Natural killer cell (primary cell): ENCODE measurements at regions not wholly inside any gene's neighbourhood (a gene's known extent, or its start where the extent isn't known, plus 50 kb on each side); places are given as distances from the start of the nearest gene placed in this dataset.

ENCODE experiments used
- ATAC-seq, 3 donors: fragments of 150-1000 bp in 2 of 3; fragments of 200-7000 bp in 1 of 3; cut with Tn5 transposase; 1 replicate in 1 of 3; 2 replicates in 2 of 3; pipeline ENCODE4 v1.10.0; 2021; ENCODE audit warnings: mild to moderate bottlenecking in 2 of 3, moderate library complexity in 2 of 3
- DNase-seq, 2 donors: peaks; one replicate each; pipeline versions ENCODE4 v3.0.0 to v3.0.0-alpha.2; 2013 to 2021; ENCODE audit warnings: mixed read lengths in 1 of 2
- H3K27ac ChIP-seq: one replicate; pipeline ENCODE4 v1.5.1; 2013; ENCODE audit warnings: mild to moderate bottlenecking, low read length
- H3K27me3 ChIP-seq: one replicate; pipeline ENCODE4 v1.6.1; 2013; ENCODE audit warnings: low read length; ENCODE audit not compliant: control insufficient read depth, insufficient read depth
- H3K36me3 ChIP-seq: one replicate; pipeline ENCODE4 v1.6.1; 2013; ENCODE audit warnings: low read length; ENCODE audit not compliant: control insufficient read depth, insufficient read depth
- H3K4me1 ChIP-seq: one replicate; pipeline ENCODE4 v1.6.1; 2013; ENCODE audit warnings: low read length; ENCODE audit not compliant: control insufficient read depth, insufficient read depth
- H3K4me3 ChIP-seq: one replicate; pipeline ENCODE4 v1.5.1; 2013; ENCODE audit warnings: low read length
- H3K9me3 ChIP-seq: one replicate; pipeline ENCODE4 v1.6.1; 2013; ENCODE audit warnings: low read length; ENCODE audit not compliant: control insufficient read depth, insufficient read depth
- H3K27ac Mint-ChIP-seq, 2 donors: one replicate each; pipeline ENCODE4 v1.8.0; 2022; ENCODE audit warnings: mild to moderate bottlenecking in 2 of 2, mixed read lengths in 2 of 2, moderate library complexity in 1 of 2
- H3K27me3 Mint-ChIP-seq, 2 donors: one replicate each; pipeline ENCODE4 v1.8.0; 2022; ENCODE audit warnings: low read depth in 2 of 2, mixed read lengths in 2 of 2
- H3K36me3 Mint-ChIP-seq: one replicate; pipeline ENCODE4 v1.8.0; 2022; ENCODE audit warnings: mixed read lengths
- H3K4me1 Mint-ChIP-seq, 2 donors: one replicate each; pipeline ENCODE4 v1.8.0; 2022; ENCODE audit warnings: mixed read lengths in 2 of 2
- H3K4me3 Mint-ChIP-seq: one replicate; pipeline ENCODE4 v1.8.0; 2022; ENCODE audit warnings: mild to moderate bottlenecking, moderate library complexity, mixed read lengths
- H3K9me3 Mint-ChIP-seq, 2 donors: one replicate each; pipeline ENCODE4 v1.8.0; 2022; ENCODE audit warnings: mixed read lengths in 2 of 2
- WGBS: methylation state at CpG from one replicate; pipeline ENCODE4 v1.1.7; 2013; ENCODE audit warnings: missing lambda C conversion rate; ENCODE audit not compliant: insufficient coverage; 5-methylcytosine and 5-hydroxymethylcytosine counted together
- intact Hi-C: fragments of 100-400 bp; cut with micrococcal nuclease; formaldehyde crosslinking; loops from one replicate; pipeline ENCODE4 v1.14.2; 2022
- TF ChIP-seq, protein P1 (sequence below): fragments of 200-600 bp; IDR thresholded peaks from one replicate; pipeline ENCODE4 v1.8.0; 2022; ENCODE audit warnings: antibody characterized with exemption

DNA sequence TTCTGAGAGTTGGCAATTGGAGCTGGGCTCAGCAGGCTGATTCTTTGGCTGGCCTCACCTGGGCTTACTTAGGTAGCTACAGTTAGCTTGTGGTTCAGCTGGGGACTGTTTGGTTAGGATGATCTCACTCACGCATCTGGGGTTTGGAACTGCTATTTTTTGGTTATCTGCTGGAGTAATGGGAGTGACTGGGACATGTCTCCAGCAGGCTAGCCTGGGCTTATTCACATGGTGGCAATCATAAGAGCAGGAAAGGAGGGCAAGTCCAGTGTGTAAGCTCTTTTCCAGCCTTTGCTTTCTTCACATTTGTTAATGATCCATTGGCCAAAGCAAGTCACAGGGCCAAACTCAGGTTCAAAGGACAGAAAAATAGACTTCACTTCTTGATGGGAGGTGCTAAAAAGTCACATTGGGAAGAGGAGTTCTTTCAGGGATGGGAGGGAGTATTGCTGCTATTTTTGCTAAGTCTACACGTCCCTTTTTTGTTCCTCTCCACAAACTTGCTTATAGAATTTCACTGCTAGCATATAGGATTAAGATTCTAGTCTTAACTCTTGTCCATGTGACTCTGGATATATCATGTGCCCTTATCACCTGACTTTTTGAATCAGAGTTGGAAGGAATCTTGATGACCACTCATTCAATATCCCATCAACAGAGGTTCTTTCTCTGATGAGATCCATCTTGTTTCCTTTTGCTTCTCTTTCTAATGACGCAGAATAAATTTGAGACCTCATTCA lies 174.0 kb downstream of the ZFP36L2 start:
- ATAC-seq (no peak), DNase-seq (no peak)
- H3K9me3 Mint-ChIP-seq: no peaks in the 10 kb centered on the region
- no peak overlapping the region for H3K27ac Mint-ChIP-seq
- H3K27me3 Mint-ChIP-seq: no peaks in the 10 kb centered on the region
- WGBS: 81% methylated on average over 3 of the region's 3 CpGs
- no peaks in the 10 kb centered on the region for H3K36me3 Mint-ChIP-seq
- Histone ChIP-seq H3K4me1 (peaks cover 21% of the 10 kb centered on the region), H3K27ac (no peak overlapping the region), H3K27me3 (no peaks in the 10 kb centered on the region), H3K4me3 (no peak overlapping the region), H3K9me3 (no peaks in the 10 kb centered on the region), H3K36me3 (no peaks in the 10 kb centered on the region)
- intact Hi-C loops: no loop called here
- H3K4me3 Mint-ChIP-seq: no peak overlapping the region
- TF ChIP-seq, protein P1, sequence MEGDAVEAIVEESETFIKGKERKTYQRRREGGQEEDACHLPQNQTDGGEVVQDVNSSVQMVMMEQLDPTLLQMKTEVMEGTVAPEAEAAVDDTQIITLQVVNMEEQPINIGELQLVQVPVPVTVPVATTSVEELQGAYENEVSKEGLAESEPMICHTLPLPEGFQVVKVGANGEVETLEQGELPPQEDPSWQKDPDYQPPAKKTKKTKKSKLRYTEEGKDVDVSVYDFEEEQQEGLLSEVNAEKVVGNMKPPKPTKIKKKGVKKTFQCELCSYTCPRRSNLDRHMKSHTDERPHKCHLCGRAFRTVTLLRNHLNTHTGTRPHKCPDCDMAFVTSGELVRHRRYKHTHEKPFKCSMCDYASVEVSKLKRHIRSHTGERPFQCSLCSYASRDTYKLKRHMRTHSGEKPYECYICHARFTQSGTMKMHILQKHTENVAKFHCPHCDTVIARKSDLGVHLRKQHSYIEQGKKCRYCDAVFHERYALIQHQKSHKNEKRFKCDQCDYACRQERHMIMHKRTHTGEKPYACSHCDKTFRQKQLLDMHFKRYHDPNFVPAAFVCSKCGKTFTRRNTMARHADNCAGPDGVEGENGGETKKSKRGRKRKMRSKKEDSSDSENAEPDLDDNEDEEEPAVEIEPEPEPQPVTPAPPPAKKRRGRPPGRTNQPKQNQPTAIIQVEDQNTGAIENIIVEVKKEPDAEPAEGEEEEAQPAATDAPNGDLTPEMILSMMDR: no peak
- H3K4me1 Mint-ChIP-seq: peaks cover 10 to 29% of the 10 kb centered on the region in 2 donors

DNA sequence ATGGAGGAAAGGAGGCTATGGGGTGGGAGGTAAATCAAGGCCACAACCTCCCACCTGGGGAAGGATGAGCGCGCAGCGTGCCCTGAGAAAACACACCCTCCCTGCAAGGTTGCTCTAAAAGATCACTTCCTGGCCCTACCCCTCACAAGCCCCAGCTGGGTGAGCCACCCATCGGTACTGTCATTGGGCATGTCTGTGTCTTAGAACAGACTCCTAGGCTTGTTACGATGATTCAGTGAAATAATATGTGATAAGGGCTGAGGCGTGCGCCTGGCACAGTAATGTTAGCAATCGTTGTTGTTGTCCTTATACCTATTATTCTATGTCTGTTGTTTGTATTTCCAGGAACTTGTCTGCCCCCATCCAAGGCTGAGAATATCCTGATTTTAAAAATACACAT lies 175.1 kb downstream of the ZFP36L2 start:
- 71% methylated on average over 6 of the region's 8 CpGs for WGBS
- H3K9me3 Mint-ChIP-seq: no peaks in the 10 kb centered on the region
- ATAC-seq (no peak), DNase-seq (peak in 1 of 2 donors; percentile 50)
- no peaks in the 10 kb centered on the region for H3K36me3 ChIP-seq
- no peak overlapping the region for H3K4me3 ChIP-seq
- no peak overlapping the region for H3K4me3 Mint-ChIP-seq
- H3K27me3 ChIP-seq: no peaks in the 10 kb centered on the region
- H3K9me3 ChIP-seq: no peaks in the 10 kb centered on the region
- H3K27ac Mint-ChIP-seq: peak overlapping the region in 1 of 2 donors; percentile 61
- no peaks in the 10 kb centered on the region for H3K36me3 Mint-ChIP-seq
- intact Hi-C loops: no loop called here
- no peak overlapping the region for H3K27ac ChIP-seq
- TF ChIP-seq, protein P1: no peak
- H3K4me1 ChIP-seq: peaks cover 29% of the 10 kb centered on the region
- H3K27me3 Mint-ChIP-seq: no peaks in the 10 kb centered on the region
- peaks cover 18 to 37% of the 10 kb centered on the region in 2 donors for H3K4me1 Mint-ChIP-seq

DNA sequence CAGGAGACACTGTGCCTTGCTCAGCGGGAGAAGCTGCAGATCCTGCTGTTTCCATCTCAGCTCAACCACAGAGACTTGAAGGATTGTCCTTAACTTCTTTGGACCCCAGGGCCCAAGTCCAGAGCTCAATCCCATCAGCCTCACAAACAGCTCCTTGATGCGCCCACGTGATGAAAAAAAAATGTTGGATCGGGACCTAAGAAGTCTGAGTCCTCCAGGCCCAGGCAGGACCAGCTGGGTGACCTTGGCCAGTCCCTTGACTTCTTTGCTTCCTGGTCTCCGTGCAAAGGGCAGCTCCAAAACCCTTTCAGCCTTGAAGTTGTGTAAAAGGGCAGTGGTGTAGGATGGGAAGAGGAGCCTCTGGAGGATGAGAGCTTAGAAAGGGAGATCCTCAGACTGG lies 175.5 kb downstream of the ZFP36L2 start:
- no peaks in the 10 kb centered on the region for H3K36me3 ChIP-seq
- Mint-ChIP-seq H3K36me3 (no peaks in the 10 kb centered on the region), H3K9me3 (no peaks in the 10 kb centered on the region), H3K4me3 (no peak overlapping the region), H3K27ac (peak overlapping the region in 1 of 2 donors; percentile 61), H3K4me1 (peaks cover 18 to 37% of the 10 kb centered on the region in 2 donors), H3K27me3 (no peaks in the 10 kb centered on the region)
- DNase-seq: no peak
- TF ChIP-seq, protein P1: no peak
- H3K27ac ChIP-seq: no peak overlapping the region
- peaks cover 32% of the 10 kb centered on the region for H3K4me1 ChIP-seq
- no peaks in the 10 kb centered on the region for H3K9me3 ChIP-seq
- WGBS: 93% methylated on average over 5 of the region's 5 CpGs
- H3K4me3 ChIP-seq: no peak overlapping the region
- H3K27me3 ChIP-seq: no peaks in the 10 kb centered on the region
- intact Hi-C loops: no loop called here
- no peak for ATAC-seq
